HEK293 (cell line): ENCODE measurements at regions not wholly inside any gene's neighbourhood (a gene's known extent, or its start where the extent isn't known, plus 50 kb on each side); places are given as distances from the start of the nearest gene placed in this dataset.

Experiments used
- CTCF ChIA-PET: fragments of 350-600 bp; formaldehyde crosslinking; extraction: SDS; loops from one replicate; lab custom pipeline; 2021; ENCODE audit warnings: antibody characterized with exemption; lab: Yijun Ruan, JAX
- POLR2A ChIA-PET: fragments of 300-600 bp; formaldehyde crosslinking; extraction: SDS; loops from one replicate; lab custom pipeline; 2020; ENCODE audit warnings: antibody characterized with exemption, inconsistent platforms; lab: Yijun Ruan, JAX
- H3K27ac ChIP-seq: fragments of 200-500 bp; sonication (Bioruptor generic); 2 replicates; pipeline ENCODE4 v1.5.1; 2014; ENCODE audit warnings: low read depth, low read length, control low read depth, inconsistent platforms; ENCODE audit errors: extremely low read depth
- H3K36me3 ChIP-seq, 2 experiments: fragments of 200-500 bp in 1 of 2; sonication (Bioruptor generic) in 1 of 2; 1 replicate in 1 of 2; 2 replicates in 1 of 2; pipeline ENCODE4 v1.5.1; 2014 to 2017; ENCODE audit warnings: inconsistent platforms in 2 of 2, low read length in 2 of 2; ENCODE audit not compliant: control insufficient read depth in 2 of 2, insufficient read depth in 1 of 2
- H3K4me1 ChIP-seq: fragments of 200-500 bp; sonication (Bioruptor generic); 2 replicates; pipeline ENCODE4 v1.5.1; 2014; ENCODE audit warnings: mild to moderate bottlenecking, low read length, inconsistent platforms; ENCODE audit not compliant: control insufficient read depth, insufficient read depth
- H3K4me3 ChIP-seq: 2 replicates; pipeline ENCODE4 v1.5.1; 2011; ENCODE audit warnings: low read depth, mild to moderate bottlenecking, control low read depth, low read length, moderate library complexity
- H3K9me3 ChIP-seq: fragments of 200-500 bp; sonication (Bioruptor generic); 2 replicates; pipeline ENCODE4 v1.5.1; 2014; ENCODE audit warnings: low read depth, low read length, inconsistent platforms; ENCODE audit not compliant: control insufficient read depth, insufficient read depth
- BCL11B ChIP-seq: fragments of 450-650 bp; formaldehyde crosslinking; IDR thresholded peaks from 2 replicates; pipeline ENCODE4 v1.5.1; 2016; ENCODE audit warnings: low read depth, missing biosample characterization, missing genetic modification characterization
- GLIS1 ChIP-seq: fragments of 450-650 bp; formaldehyde crosslinking; IDR thresholded peaks from 2 replicates; pipeline ENCODE4 v1.5.1; 2016; ENCODE audit warnings: missing biosample characterization, missing genetic modification characterization
- INSM2 ChIP-seq: fragments of 450-650 bp; formaldehyde crosslinking; IDR thresholded peaks from 2 replicates; pipeline ENCODE4 v1.5.1; 2016; ENCODE audit warnings: missing biosample characterization, missing genetic modification characterization
- KLF16 ChIP-seq: fragments of 450-650 bp; formaldehyde crosslinking; IDR thresholded peaks from 2 replicates; pipeline ENCODE4 v1.5.1; 2017; ENCODE audit warnings: missing biosample characterization, missing genetic modification characterization
- MEIS1 ChIP-seq: sonication (generic); formaldehyde crosslinking; IDR thresholded peaks from 2 replicates; pipeline ENCODE4 v1.8.1; 2022; ENCODE audit warnings: missing genetic modification reagents, mild to moderate bottlenecking, borderline replicate concordance
- OSR2 ChIP-seq: fragments of 450-650 bp; formaldehyde crosslinking; IDR thresholded peaks from 2 replicates; pipeline ENCODE4 v1.5.1; 2016; ENCODE audit warnings: missing biosample characterization, missing genetic modification characterization
- SETDB1 ChIP-seq: IDR thresholded peaks from one replicate; pipeline ENCODE4 v1.6.1; 2017; ENCODE audit warnings: mild to moderate bottlenecking, low read length, moderate library complexity, mixed read lengths; ENCODE audit not compliant: insufficient read length
- ZBTB21 ChIP-seq: fragments of 450-650 bp; formaldehyde crosslinking; IDR thresholded peaks from 2 replicates; pipeline ENCODE4 v1.5.1; 2017; ENCODE audit warnings: missing biosample characterization, missing genetic modification characterization
- ZNF112 ChIP-seq: fragments of 450-650 bp; formaldehyde crosslinking; IDR thresholded peaks from 2 replicates; pipeline ENCODE4 v1.5.0; 2017; ENCODE audit warnings: missing biosample characterization, missing genetic modification characterization
- ZNF133 ChIP-seq: fragments of 450-650 bp; formaldehyde crosslinking; IDR thresholded peaks from 2 replicates; pipeline ENCODE4 v1.5.1; 2016; ENCODE audit warnings: missing biosample characterization, missing genetic modification characterization
- ZNF16 ChIP-seq: fragments of 450-650 bp; formaldehyde crosslinking; IDR thresholded peaks from 2 replicates; pipeline ENCODE4 v1.5.1; 2016; ENCODE audit warnings: low read depth, missing biosample characterization, missing genetic modification characterization
- ZNF18 ChIP-seq: fragments of 450-650 bp; formaldehyde crosslinking; IDR thresholded peaks from 2 replicates; pipeline ENCODE4 v1.5.1; 2016; ENCODE audit warnings: missing biosample characterization, missing genetic modification characterization
- ZNF221 ChIP-seq: fragments of 450-650 bp; formaldehyde crosslinking; IDR thresholded peaks from 2 replicates; pipeline ENCODE4 v1.5.1; 2017; ENCODE audit warnings: missing biosample characterization, missing genetic modification characterization, borderline replicate concordance
- ZNF239 ChIP-seq: fragments of 450-650 bp; formaldehyde crosslinking; IDR thresholded peaks from 2 replicates; pipeline ENCODE4 v1.5.1; 2016; ENCODE audit warnings: missing biosample characterization, missing genetic modification characterization
- ZNF280C ChIP-seq: fragments of 450-650 bp; formaldehyde crosslinking; IDR thresholded peaks from 2 replicates; pipeline ENCODE4 v1.5.1; 2016; ENCODE audit warnings: missing biosample characterization, missing genetic modification characterization
- ZNF292 ChIP-seq: fragments of 450-650 bp; formaldehyde crosslinking; IDR thresholded peaks from 2 replicates; pipeline ENCODE4 v1.5.1; 2016; ENCODE audit warnings: low read depth, missing biosample characterization, missing genetic modification characterization, borderline replicate concordance
- ZNF302 ChIP-seq: fragments of 450-650 bp; formaldehyde crosslinking; IDR thresholded peaks from 2 replicates; pipeline ENCODE4 v1.5.1; 2016; ENCODE audit warnings: missing biosample characterization, missing genetic modification characterization, low read depth
- ZNF311 ChIP-seq: fragments of 450-650 bp; formaldehyde crosslinking; IDR thresholded peaks from 2 replicates; pipeline ENCODE4 v1.5.1; 2017; ENCODE audit warnings: missing biosample characterization, missing genetic modification characterization, borderline replicate concordance
- ZNF335 ChIP-seq: fragments of 450-650 bp; formaldehyde crosslinking; conservative IDR thresholded peaks from 2 replicates; pipeline ENCODE4 v1.5.1; 2016; ENCODE audit warnings: missing biosample characterization, missing genetic modification characterization
- ZNF394 ChIP-seq: fragments of 450-650 bp; formaldehyde crosslinking; IDR thresholded peaks from 2 replicates; pipeline ENCODE4 v1.5.1; 2016; ENCODE audit warnings: missing biosample characterization, missing genetic modification characterization, mild to moderate bottlenecking, moderate library complexity, borderline replicate concordance
- ZNF561 ChIP-seq: fragments of 450-650 bp; IDR thresholded peaks from 2 replicates; pipeline ENCODE4 v1.5.1; 2018; ENCODE audit warnings: missing biosample characterization, missing genetic modification characterization, borderline replicate concordance
- ZNF692 ChIP-seq: fragments of 450-650 bp; formaldehyde crosslinking; IDR thresholded peaks from 2 replicates; pipeline ENCODE4 v1.5.1; 2016; ENCODE audit warnings: missing biosample characterization, missing genetic modification characterization
- ZNF777 ChIP-seq: fragments of 450-650 bp; formaldehyde crosslinking; IDR thresholded peaks from 2 replicates; pipeline ENCODE4 v1.5.1; 2017; ENCODE audit warnings: missing biosample characterization, missing genetic modification characterization, borderline replicate concordance
- ZSCAN30 ChIP-seq: fragments of 450-650 bp; IDR thresholded peaks from 2 replicates; pipeline ENCODE4 v1.5.1; 2018; ENCODE audit warnings: missing biosample characterization, mild to moderate bottlenecking, missing genetic modification characterization, moderate library complexity
- ZSCAN4 ChIP-seq: fragments of 450-650 bp; formaldehyde crosslinking; IDR thresholded peaks from 2 replicates; pipeline ENCODE4 v1.5.1; 2017; ENCODE audit warnings: missing biosample characterization, missing genetic modification characterization

GRCh38 chr4:151613290-151613689 is 147.5 kb downstream of the GATB start:
- no peaks in the 10 kb centered on the region for H3K4me1 ChIP-seq
- POLR2A ChIA-PET, result no interaction called here
- TF ChIP-seq ZNF292 (tag by site-specific recombination) (no peak), ZNF394 (tag by site-specific recombination) (no peak), ZSCAN4 (no peak), MEIS1 (no peak), ZNF112 (tag by site-specific recombination) (no peak), GLIS1 (tag by site-specific recombination) (no peak), ZNF133 (tag by site-specific recombination) (no peak)
- TF ChIP-seq, all 188 proteins: peak for 0
- H3K36me3 ChIP-seq, result no peaks in the 10 kb centered on the region
- CTCF ChIA-PET, result interaction anchor here (0.7 to 2.4 kb wide), 3 partner anchors 9 to 768 kb away, joined by 3 to 10 read pairs (median 4); no protein-coding TSS in a partner anchor
- no peak overlapping the region for H3K4me3 ChIP-seq
- no peak overlapping the region for H3K27ac ChIP-seq
- no peaks in the 10 kb centered on the region for H3K9me3 ChIP-seq

GRCh38 chr4:151614561-151614960 is 146.2 kb downstream of the GATB start:
- ChIA-PET CTCF (interaction anchor here (0.6 to 2.4 kb wide), 2 partner anchors 10 to 156 kb away, joined by 3 to 10 read pairs; no protein-coding TSS in a partner anchor), POLR2A (no interaction called here)
- no peak overlapping the region for H3K27ac ChIP-seq
- H3K4me3 ChIP-seq, result no peak overlapping the region
- no peaks in the 10 kb centered on the region for H3K9me3 ChIP-seq
- no peaks in the 10 kb centered on the region for H3K4me1 ChIP-seq
- H3K36me3 ChIP-seq, result no peaks in the 10 kb centered on the region
- TF ChIP-seq BCL11B (tag by site-specific recombination) (no peak), OSR2 (tag by site-specific recombination) (no peak), ZNF302 (tag by site-specific recombination) (no peak), ZNF561 (tag by site-specific recombination) (no peak), ZNF18 (no peak), ZNF239 (tag by site-specific recombination) (no peak), ZNF777 (tag by site-specific recombination) (no peak), ZNF692 (tag by site-specific recombination) (no peak), KLF16 (tag by site-specific recombination) (no peak), ZNF221 (no peak)

GRCh38 chr4:151618858-151619257 is 141.9 kb downstream of the GATB start:
- H3K4me1 ChIP-seq, result no peaks in the 10 kb centered on the region
- no peaks in the 10 kb centered on the region for H3K9me3 ChIP-seq
- H3K36me3 ChIP-seq, result no peaks in the 10 kb centered on the region
- no peak overlapping the region for H3K4me3 ChIP-seq
- H3K27ac ChIP-seq, result no peak overlapping the region
- POLR2A ChIA-PET, result no interaction called here
- CTCF ChIA-PET, result no interaction called here
- TF ChIP-seq OSR2 (tag by site-specific recombination) (no peak), SETDB1 (no peak), ZNF16 (tag by site-specific recombination) (no peak), ZSCAN30 (tag by site-specific recombination) (no peak), ZNF280C (tag by site-specific recombination) (no peak), ZBTB21 (tag by site-specific recombination) (no peak), ZNF292 (tag by site-specific recombination) (no peak), ZNF335 (tag by site-specific recombination) (no peak), INSM2 (tag by site-specific recombination) (no peak), ZNF311 (tag by site-specific recombination) (no peak)
